Stimulated activated CD8-positive, alpha-beta memory T cell treated with anti-CD3 and anti-CD28 coated beads, Interleukin-7, amount 100 ng/mL, for 48 hours (primary cell): ENCODE measurements at regions not wholly inside any gene's neighbourhood (a gene's known extent, or its start where the extent isn't known, plus 50 kb on each side); places are given as distances from the start of the nearest gene placed in this dataset.

Experiments
- DNase-seq, 2 donors: peaks; one replicate each; pipeline ENCODE4 v3.0.0-alpha.2; 2020; ENCODE audit warnings: low read depth in 1 of 2; ENCODE audit errors: extremely low read depth in 1 of 2

DNA sequence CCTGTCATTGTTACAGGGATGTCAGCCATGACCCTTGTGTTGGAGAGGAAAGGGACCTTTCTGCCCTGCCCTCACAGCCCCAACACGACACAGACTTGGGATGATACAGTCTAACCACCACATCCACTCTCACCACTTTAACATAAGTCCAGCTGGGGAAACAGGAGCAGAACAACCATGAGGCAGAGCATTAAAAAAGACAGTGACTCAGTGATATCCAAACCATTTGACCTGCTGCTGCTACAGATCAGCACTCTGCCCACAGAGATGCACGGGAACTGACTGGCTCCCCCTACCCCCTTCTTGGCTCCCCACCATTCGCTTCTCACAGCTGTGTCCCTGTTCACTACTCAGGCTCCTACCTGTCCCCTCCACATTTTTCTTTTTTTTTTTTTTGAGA is 458.6 kb downstream of the ZNF608 start:
- DNase-seq = no peak

DNA sequence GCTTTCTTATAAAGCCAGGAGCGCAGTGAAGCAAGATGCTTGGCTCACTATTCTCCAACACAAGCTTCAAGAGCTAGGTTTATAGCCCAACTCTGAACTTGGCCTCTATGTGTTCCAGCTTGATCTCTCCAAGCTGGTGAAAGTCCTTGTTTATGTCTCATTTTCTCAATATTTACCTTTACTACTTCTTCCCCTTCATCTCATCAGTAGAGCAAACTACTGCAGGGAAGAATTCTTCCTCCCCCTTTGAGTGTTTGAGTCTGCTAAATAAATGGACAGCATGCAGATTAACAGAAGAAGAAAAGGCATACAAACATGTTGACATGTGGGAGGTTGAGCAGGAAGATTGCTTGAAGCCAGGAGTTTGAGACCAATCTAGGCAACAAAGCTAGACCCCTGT is 460.7 kb downstream of the ZNF608 start:
- DNase-seq = no peak

DNA sequence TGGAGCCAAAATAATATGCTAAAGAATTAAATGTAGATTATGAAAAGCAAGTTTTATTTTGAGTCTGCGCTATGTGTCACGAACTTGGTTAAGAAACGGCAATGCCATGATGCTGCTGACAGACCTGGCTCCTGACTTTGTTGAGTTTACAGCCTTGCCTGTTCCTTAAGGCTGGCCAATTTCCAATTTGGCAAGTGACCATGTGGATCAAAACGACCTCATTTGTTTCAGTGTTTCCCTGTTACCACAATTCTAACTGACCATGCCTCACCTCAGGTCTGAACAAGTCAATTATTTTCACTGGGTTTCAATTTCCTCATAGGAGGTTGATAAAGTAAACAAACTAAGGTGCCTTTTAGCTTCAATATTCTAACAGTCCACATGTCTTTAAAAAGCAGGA is 461.4 kb downstream of the ZNF608 start:
- no peak for DNase-seq

DNA sequence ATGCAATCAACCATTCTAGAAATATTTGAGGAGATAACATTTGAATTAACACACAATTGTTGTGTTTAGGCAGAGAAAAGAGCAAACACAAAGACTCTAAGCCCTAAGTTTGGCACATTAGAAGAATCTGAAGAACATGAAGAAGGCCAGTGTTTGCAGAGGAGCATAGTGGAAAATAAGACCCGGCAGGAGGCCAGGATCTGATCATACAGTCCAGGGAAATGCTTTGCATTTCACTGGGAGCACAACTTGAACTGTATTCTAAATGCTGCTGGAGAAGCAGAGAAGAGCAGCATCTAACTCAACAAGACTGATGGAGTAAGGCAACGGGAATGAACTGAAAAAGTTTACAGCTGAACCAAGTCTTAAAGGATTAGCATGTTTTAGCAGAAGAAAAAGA is 463.4 kb downstream of the ZNF608 start:
- DNase-seq = no peak

DNA sequence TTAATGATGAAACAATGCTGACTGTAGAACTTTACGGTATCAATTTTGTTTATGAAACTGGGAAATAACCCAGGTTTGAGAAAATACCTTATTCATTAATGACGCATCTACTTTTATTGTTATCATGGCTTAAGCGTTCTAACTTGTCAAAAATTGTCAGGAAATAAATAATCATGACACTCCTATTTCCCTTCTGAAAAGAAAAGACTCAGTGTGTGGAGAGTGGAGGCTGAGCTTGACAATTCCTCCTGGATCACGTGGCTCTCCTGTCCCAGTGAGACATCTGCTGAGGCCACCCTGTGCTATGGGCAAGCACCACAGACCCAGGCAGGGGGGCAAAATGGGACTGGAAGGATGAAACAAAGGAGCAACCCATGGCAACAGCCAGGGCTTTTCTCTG is 466.4 kb downstream of the ZNF608 start:
- no peak for DNase-seq

DNA sequence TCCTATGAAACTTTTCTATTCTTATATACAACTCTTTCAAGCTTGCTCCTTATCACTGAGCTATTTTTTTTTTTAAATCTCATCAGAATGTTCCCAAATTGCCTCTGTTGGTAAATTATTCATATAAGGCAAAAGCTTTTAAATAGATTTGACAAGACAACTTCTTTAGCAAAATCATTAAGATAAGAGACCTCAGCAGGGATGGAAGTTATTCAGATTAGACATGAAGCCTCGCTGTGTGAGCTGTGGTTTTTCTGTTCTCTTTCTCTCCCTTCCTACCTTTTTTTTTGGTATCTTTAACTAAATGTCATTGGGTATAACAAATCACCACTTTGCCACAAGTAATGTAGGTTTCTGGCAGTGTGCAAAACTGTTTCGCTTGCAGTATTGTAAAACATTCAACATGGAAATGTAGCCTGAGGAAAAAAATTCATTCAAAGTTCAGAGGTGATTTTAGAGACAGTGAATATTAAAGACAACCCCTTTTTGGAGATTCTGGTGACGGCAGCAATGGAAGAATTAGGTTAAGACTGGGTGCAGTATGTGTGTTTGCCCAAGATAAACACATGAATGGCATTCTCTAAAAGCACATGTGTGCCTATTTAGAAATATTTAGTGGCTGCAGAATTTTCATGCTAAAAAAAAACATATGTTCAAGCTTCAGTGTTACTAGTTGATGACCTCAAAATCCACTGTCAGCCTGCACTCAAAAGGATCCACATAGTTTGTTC is 467.1 kb downstream of the ZNF608 start:
- DNase-seq = no peak

DNA sequence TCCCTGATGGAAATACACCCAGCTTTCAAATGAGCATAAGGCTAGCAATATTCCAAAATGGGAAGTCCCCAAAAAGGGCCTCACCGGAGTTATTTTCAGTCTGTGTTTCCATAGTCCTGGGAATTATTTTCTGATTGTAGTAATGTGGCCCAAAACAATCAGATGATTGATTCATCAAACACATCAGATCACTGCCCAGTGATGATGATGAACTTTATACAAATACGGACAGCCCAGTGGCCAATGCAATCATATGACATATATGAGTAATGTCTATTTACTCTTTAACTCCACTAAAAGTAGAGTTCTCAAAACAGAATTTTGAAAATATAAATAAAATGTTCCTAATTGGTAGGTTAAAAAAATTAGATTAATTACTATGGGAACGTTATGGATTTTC is 467.8 kb downstream of the ZNF608 start:
- no peak for DNase-seq

DNA sequence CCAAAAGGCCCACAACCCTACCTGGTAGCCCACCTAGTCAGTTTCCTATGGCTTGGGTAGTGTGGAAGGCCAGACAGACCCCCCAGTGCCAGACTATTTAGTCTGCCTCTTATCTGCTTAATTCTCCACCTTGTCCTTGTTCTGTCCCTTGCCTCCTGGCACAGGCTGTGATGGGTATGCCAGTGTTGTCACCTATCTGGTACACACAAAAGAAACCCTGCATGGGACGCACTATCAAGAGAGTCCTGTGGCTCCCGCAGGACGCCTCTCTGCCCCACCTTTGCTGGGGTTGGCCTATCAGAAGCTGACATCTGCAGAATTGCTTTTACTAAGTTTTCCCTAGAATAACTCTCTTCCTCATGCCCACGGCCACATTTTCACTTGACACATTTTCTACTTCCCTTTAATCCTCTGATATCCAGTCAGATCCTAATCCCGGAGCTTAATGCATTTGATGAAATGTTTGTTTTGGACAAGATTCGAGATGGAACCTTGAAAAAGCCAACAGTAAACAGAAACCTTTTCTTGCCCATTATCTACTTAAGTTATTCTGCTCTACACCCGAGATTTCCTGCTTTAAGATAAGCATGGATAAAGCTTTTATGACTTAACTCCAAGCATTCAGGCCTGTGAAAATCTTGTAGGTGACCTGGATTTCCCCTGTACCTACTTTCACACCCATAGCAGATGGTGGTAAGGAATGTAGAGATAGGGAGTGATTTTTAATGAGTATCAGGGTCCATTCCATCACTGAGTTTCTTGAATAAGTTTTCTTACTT is 468.5 kb downstream of the ZNF608 start:
- no peak for DNase-seq

DNA sequence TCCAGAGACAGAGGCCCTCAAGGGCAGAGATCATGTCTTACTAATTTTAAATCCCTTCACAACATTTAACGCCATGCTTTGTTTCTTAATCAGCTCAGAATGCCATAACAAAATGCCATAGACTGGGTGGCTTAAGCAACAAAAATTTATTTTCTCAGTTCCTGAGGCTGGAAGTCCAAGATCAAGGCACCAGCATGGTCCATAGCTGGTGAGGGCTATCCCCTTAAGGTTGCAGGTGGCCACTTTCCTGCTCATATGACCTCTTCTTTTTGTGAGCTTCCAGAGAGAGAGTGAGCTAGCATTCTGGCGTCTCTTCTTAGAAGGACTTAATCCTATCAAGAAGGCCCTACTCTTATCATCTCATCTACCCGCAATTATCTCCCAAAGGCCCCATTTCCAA is 470.3 kb downstream of the ZNF608 start:
- no peak for DNase-seq

DNA sequence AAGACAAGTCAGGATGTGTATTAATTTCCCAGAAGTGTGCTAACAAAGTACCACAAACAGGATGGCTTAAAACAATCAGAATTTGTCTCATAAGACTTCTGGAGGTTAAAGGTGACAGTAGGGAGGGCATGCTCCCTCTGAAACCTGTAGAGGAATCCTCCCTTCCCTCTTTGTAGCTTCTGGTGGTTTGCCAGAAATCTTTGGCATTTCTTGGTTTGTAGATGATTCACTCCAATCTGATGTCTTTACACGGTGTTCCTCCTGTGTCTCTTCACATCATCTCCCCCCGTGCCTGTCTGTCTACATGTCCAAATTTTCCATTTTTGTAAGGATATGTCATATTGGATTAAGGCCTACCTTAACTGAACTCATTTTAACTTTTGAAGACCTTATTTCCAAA is 471.5 kb downstream of the ZNF608 start:
- no peak for DNase-seq

DNA sequence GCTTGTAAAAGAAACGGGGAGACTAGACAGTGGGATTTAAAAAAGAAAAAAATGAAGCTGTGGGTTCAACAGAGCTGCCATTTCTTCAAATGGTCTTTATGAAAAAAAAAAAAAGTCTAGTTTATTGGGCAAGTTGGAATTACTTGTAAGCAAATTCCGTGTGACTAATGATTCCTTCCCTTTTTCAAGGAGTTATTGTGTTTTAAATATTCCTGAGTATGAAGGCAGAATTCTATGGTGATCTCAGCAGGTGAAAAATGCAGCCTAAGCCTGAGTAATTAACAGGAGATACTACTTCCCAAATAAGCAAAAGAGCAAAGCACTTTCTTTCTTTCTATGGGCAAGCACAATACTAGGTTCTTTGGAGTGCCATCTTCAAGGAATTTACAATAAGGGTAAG is 481.9 kb downstream of the ZNF608 start:
- DNase-seq = no peak

DNA sequence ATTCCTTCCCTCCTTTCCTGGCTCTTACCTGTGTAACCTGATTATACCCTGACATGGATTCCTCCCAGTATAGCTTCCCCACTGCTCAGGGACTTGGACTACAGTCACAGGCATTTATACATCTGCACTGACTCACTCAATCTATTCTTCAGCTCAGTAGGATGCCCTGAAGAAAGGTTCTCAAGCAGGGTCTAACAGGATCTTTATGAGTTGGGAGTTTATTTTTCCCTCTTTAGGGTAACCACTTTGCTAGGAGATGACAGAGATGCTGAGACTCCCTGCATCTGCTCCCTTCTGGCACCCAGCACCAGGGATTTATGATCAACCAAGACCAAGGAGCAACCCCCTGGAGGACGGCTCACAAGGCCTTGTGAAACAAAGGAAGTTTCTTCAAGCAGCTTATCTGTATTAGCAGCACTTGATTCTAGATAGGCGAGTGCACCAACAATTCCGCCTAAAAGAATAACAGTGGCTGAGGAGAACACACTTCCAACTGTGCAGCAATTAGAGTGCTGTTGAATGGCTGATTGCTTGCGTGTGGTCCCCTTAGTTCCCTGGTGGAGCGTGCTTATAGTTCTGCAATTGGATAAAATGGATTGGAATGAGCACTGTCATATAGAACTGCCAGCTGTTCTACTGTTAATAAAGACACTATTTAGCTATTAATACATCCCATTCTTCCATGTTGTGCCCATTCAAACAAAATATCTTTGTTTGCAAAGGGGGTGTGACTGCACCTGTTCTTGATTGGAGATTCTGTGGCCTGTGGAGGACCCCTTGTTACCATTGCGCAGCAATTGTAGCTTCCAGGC is 482.6 kb downstream of the ZNF608 start:
- DNase-seq = no peak

DNA sequence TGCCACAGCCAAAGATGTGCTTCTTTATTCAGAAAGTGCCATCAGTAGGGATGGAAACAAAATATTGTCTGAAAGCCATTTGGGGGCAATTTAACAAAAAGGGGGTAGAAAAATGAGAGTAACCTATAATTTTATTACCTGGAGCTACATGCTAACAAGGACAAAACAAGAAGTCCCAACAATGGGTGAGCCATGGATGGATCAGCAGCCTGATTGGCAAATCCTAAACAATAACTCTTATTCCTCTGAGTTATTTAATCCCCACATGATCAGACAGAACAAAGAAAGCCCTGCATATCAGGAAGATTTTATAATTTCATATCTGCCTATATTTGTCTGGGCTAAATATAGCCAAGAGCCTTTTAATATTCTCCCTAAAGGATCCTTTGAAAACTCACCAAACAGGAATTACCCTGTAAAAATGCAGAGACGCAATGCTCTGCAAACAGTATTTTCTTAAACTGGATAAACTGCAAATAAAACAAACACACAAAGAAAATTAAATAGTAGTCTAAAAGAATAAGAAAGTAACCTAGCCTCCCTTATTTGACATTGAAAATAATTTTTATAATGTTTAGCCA is 483.4 kb downstream of the ZNF608 start:
- no peak for DNase-seq

DNA sequence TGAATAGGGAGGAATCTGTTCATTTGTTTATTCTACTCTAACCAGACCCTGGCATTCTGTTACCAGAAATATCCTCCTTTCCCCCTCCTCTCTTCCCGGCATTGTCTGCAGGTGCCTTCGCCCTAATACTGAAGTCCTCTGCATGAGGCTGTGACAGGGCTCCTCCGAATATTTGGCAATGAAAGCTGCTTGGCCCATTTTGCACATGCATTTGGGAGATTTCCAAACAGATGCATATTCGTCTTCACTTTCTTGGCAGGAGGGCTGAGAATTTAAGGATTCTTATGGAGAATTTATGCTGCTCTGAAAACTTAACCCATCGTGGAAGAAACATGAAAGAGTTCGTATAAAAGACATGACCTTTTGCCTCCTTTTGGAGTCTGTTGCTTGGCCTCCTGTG is 484.0 kb downstream of the ZNF608 start:
- DNase-seq = no peak

DNA sequence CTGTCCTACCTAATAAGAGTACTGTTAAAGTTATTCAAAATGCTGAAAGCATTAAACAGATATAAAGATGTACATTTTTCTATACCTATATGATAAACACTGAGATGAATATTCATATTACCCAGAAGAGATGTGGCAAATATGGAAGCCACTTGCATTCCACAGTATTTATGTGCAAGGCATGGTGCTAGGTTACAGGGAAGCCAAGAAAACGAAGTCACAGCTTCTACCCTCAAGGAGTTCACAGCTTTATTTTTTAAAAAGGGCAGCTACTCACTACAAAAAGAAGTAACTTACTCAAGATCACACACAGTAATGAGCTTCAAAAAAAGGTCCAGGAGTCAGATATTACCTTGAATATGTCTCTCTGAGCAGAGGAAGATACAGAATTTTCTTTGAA is 484.6 kb downstream of the ZNF608 start:
- DNase-seq = no peak

DNA sequence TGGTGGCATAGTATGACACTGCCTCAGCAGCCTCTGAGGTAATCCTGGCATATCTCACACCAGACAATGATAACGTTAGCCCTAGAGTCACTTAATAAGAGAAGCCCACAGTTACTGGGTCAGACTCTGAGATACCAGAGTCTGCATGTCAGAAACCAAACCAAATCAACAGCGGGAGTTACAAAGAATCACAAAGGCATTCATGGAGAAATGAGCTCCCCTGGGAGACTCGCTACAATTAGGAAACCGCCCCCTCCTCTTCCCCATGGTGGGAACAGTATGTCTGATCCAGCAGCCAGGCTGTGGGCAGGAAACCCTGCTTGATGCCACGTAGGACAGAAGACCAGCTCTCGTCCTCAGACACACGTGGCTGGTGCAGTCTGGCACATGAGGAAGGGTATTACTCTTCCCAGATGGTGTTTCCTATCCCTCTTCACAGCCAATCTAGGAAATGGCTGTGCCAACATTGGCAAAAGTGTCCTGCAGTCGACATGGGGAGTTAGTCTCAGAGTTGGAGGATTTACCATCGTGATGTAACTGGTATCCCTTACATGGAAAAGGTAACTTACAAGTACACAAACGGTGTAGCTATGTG is 485.4 kb downstream of the ZNF608 start:
- DNase-seq = no peak

DNA sequence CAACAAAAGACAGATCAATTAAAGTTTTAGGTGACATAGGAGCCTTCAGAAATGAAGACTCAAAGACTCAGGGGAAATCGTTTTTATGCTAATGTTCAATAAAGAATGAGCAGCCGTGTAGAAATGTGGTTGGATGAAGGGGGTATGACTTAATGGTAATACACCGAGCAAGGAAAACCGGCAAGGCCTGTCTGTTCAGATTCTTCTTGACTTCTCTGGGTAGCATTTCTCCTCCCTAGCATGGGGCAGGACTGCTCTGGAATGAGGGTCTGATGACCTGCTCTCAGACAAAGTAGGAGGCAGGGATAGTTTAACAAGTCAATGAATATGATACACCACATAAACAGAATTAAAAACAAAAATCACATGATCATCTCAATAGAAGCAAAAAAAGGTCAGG is 487.4 kb downstream of the ZNF608 start:
- no peak for DNase-seq

DNA sequence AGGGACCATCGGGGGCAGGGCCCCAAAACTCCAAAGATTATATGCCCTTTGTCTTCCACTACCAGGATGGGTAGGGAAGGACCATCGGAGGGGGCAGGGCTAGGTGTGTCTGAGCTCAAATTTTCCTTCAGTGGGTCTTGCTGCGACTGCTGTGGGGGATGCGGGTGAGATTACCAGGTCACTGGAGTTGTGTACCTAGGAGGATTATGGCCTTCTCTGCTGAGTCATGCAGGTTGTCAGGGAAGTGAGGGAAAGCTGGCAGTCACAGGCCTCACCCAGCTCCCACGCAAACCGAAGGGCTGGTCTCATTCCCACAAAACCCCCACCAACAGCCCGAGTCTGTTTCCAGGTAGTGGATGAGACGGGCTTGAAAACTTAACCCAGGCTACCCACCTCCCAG is 489.4 kb downstream of the ZNF608 start:
- no peak for DNase-seq

DNA sequence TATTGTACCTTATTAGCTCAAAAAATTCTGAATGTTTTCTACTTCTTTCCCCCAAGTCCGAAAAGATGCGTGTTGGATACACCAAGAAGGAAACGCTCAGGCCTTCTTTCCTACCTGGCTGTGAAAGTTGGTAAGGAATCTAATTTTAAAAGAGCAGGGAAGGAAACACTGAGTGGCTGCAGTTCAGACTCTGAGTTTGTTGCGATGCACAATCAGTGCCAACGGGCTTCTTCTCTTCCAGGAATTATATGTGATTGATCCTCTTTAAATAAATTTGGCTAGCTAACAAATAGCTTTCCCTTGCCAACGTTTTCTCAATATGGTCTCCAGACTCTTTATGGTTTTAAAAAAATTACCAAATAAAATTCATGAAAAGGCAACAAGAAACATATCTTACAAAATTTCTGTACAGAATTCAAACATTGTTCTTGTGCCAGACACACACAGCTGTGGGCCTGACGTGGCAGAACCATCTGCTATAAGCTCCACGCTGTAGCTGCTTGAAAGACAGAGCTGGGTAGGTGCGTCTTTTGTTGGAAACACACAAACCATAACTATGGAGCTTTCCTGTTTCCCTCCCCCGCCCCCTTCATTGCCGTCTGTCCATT is 493.1 kb downstream of the ZNF608 start:
- DNase-seq = no peak

DNA sequence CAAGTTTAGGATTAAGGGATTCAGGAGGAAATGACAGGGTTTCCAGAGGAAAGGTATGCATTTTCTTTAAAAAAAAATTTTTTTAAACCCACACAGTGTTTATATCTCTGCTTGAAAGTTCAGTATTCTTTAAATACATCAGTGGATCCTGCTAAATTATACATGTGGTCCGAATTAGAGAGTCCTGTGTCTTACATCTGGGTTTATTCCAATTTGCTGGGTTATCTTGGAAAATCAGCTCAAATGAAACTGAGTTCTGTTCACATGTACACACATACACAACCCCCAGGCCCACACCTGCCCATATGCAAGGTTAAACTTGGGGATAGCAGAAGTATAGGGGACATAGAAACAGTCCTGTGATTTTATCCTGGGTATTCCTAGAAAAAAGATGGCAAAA is 493.7 kb downstream of the ZNF608 start:
- DNase-seq = no peak

DNA sequence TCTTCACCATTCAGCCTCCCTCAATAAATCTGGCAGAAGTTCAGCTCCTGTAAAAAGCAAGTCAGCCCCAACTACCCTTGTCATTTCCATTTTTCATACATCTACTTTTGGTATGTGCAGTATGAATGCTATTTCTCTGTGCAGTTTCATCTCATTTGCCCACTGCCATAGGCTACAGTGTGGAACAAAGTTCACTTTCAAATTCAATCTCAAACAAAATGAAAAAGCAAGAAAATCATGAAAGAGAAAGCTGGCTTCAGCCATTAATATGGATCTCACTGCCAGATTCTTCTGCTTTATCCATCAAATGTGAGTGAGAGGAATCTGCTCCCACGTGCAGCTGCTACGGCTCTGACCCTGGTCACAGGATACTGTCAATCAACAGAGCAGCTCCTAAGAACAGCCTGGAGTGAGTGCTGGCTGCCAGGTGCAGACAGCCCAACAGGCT is 494.2 kb downstream of the ZNF608 start:
- no peak for DNase-seq
